Stimulated activated naive CD4-positive, alpha-beta T cell (primary cell): ENCODE measurements at regions not wholly inside any gene's neighbourhood (a gene's known extent, or its start where the extent isn't known, plus 50 kb on each side); places are given as distances from the start of the nearest gene placed in this dataset.

Source experiments
- DNase-seq, 6 experiments: peaks; one replicate each; lab custom pipeline; 2025; lab: John Stamatoyannopoulos, UW

DNA sequence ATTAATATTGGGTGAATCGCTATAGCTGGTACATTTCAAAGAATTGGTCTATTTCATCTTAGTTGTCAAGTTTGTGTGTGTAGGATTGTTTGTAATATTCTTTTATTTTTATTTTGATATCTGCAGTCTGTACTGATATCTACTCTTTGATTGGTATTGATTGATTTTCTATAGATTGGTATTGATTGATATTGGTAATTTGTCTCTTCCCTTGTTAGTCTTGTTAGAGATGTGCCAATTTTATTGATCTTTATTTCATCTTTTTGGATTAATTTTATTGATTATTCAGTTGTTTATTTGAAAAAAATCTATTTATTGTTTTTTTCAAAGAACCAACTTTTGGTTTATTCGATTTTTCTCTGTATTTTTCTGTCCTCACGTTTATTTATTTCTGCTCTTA is 61.4 kb downstream of the TM2D3 start:
- no peak for DNase-seq

DNA sequence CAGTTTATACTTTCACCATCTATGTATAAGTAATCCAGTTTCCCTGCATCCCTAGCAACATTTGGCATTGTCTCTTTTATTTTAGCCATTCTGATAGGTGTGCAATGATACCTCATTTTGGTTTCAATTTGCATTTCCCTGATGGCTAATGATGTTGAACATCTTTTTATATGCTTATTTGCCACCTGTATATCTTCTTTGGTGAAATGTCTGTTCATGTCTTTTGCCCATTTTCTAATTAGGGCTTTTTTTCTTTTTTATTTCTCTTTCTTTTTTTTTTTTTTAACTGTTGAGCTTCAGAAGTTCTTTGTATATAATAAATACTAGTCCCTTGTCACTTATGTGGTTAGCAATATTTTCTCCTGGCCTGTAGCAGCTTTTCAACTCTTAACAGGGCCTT is 68.9 kb downstream of the TM2D3 start:
- DNase-seq, result no peak

DNA sequence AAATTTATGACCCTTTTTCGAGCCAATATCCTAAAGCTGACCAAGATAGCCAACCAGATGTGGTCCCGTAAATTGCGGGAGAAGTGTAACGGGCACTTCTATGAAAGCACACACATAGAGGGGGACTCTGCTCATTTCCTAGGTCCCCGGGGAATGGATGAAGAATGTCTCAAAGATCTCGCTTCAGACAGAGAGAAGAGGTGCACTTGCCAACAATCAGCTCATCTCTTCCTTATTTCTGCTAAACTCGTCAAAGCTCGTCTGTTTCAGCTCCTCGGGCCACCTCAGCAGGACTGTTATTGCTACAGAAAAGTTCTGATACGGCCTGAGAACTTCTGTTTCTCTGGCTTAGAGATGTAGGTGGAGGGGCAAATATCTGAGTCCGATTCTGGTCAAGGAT is 71.8 kb downstream of the TM2D3 start:
- DNase-seq, result no peak

DNA sequence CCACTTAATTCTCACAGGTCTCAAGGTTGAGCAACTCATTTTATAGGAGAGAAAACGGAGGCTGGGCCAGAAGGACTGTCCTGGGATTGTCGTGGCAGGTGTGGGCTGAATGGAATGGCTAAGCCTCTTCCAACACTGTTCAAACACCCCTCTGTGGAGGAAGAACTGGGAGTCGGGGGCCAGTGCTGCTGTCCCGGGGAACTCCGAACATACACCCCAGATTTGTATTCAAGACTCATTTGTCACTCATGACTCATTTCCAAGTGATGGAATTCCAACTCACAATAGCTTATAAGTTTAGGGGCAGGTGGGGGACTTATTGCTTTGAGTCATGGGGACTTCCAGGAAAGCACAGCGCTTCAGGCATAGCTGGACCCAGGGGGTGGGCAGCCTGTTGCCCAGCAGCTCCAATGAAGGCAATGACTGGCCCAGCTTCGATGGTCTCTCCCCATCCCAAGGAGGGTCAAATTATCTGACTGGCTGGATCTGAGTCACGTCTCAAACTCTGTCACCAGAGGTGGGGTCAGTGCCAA is 72.5 kb downstream of the TM2D3 start:
- DNase-seq, result no peak

DNA sequence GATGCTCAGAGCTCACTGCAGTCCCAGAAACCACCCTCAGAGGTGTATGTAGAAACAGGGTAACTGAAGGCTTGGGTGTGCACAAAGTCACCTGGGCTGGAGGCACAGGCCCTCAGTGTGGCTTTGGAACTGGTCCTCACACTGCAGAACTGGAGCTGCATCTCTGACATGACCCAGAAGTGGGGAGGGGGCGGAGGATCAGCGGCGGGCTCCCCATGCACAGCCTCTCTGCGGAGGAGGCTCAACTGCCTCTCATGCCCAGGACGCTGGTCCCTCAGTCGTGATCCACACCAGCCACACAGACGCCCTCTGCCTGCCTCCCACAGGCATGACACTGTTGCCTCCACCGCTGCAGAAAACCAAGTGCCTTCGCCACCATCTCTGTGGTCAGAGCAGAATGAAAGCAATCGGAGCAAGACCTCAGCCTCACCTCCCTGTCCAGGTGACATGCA is 73.7 kb downstream of the TM2D3 start:
- DNase-seq, result no peak

DNA sequence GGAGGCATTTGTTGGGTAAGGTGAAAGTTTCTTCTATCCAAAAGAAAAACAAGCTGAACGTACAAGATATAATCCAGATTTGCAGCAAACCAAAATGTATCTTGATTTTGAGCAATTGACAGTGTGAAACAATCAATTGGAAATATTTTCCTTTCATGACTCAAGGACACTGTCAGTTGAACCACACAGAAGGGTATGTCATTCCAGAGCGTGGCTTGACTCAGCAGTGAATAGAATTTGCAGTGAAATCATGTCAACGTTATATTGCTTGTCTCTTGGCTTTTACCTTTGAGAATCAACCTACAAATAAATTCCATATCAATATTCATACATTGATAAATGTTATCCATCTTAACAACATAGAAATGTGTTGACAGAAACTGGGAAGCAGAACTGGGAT is 78.2 kb downstream of the TM2D3 start:
- no peak for DNase-seq

DNA sequence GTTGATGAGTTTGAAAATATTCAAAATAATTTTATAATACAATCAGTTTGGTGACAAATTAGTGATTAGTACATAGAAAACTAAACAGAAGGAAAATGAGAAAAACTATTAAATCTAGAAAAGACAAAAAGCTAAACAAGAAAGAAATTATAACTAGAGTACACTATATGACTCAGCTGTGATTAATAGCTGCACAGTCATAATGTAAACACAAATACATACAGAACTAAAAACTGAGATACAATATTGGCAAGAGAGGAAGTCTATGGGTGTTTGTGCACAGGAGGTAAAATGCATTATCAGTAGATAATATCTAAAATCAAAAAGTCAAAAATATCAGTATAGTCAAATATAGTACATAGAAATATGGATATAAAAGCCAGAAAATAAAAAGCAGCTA is 80.7 kb upstream of the PCSK6 start:
- no peak for DNase-seq

DNA sequence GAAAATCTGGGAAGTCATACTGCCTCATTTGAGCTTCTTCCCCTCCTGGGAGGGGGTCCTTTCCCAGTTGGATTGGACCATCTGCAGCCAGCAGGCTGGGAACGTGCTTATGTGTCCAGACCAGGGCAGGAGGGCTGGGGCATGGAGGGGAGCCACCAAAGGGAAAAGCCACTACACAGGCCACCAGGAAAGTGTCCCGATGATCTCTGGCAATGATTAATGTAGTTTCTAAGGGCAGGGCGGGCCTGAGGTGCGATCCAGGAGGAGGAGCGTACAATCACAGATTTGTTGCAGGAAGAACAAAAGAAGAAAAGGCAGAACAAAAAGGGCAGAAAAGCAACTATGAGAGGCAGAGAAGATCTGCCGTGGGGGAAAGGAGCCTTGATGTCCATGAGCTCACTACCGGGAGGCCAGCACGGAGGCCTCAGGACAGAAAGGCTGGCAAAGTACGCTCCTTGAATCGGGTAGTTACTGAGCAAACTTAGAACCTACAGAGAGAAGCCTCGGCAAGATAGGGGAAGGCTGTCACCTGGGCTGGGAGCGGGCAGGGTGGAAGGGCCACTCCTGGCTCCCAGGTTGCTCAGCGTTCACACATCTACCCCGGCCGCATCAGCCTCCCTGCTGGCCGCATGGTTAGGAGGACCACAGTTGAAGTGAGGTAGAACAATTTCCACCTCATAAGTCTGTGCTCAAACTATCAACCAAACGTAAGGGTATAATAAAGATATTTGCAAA is 79.5 kb upstream of the PCSK6 start:
- DNase-seq, result no peak

DNA sequence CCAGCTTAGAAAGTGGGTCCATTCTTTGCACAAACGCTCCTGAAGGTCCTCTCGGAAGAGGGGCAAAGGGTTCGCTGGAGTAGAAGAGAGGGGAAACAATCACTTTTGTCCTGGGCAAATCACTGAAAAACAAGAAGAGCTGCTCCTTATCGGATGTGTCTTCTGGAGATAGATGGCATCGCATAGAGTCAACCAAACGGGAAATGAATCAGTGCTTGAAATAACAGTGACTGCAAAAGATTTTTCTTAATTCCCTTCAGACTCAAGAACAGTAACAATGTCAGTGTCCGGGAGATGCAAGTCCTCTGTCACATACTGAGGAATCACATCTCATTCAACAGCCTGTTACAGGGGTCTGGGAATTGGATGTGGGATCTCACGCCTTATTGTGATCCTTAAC is 78.8 kb upstream of the PCSK6 start:
- no peak for DNase-seq

DNA sequence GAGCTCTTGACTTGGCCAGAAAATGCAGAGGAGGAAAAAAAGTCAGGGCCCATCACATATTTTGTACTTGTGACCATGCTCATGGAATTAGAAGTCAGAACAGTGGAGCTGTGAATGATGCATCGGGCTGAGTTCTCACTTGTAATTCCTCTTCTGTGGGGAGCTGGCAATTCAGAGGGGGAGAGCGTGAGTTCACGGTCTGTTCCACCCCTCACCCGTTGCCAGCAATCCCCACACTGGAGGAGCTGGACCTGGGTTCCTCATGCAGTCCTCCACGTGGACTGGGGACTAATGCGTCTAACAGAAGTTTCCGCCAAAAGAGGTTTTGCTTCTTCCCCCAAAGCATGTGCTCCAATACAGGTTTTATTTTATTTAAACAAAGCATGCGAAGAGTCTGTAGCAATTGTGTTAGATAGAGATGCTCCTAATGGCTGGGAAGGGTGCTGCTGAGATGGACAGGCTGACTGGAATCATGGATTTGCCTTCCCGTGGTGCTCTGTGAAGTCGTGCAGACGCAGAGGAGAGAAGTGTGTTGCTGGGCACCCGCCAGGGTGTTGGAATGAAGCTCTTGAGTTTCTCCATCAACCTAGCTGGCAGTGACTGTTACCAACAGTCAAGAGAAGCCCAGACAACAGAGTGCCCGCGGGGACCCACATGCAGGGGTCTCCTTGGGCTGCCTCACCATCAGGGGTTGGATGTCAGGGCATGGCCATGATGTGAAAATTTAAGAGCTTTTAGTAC is 77.4 kb upstream of the PCSK6 start:
- DNase-seq, result no peak

DNA sequence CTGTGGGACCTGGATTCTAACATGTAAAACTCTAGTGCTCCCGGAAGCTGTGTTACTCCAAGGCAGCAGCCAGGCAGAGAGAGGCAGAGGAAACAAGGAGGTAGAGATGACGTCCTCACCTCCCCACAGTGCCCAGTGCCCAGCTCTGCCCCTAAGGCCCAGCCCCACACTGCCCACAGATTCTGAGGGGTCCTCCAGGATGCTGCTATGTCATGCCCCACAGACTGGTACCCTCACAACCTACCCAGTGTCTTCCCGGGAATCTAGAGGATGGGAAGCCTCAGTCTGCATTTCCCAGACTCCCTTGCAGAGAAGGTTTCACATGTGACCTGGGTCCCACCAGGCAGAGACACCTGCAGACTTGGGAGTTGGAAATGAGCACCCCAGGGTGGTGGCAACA is 75.9 kb upstream of the PCSK6 start:
- no peak for DNase-seq

DNA sequence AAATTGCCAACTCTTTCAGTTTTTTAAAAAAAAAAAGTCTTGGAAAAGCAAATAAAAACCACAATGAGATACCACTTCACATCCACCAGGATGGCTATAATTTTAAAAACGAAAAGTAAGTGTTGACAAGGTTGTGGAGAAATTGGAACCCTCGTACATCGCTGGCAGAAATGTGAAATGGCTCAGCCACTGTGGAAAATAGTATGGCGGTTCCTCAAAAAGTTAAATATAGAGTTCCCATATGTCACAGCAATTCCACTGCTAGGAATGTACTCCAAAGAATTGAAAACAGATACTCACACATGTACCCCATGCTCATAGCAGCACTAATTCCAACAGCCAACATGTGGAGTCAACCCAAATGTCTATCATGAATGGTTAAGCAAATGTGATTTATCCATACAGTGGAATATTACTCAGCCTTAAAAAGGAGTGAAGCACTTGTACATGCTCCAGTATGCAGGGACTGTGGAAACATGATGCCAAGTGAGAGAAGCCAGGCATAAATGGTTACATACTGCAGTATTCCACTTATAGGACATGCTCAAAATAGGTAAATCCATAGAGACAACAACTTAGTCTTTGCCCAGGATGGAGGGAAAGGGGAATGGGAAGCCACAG is 73.8 kb upstream of the PCSK6 start:
- no peak for DNase-seq

DNA sequence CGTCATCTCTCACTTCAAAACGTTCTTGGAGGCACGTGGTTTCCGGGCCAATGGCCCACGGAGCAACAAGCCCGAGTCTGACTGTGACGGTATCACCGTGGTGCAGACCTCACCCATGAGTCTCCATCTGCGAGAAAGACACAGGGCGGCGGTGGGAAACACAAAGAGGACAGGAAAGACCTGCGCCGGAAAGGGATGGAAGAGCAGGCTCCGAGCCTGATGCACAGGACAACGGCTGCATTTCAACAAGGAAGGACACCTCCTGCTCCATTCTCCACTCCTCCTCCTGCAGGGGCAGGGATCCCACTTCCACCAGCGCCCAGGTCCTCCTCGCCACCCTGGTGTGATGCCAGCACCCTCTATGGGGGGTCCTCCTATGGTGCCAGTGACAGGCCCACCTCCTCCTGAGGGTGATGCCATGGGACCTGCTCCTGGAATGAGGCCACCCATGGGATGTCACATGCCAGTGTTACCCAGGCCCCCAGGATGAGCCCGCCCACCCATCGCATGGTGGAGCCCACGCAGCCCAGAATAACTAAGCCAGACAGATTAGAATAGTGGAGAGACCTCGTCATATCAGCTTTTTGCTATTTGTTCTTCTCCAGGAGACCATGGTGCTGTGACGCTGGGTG is 73.0 kb upstream of the PCSK6 start:
- DNase-seq, result no peak

DNA sequence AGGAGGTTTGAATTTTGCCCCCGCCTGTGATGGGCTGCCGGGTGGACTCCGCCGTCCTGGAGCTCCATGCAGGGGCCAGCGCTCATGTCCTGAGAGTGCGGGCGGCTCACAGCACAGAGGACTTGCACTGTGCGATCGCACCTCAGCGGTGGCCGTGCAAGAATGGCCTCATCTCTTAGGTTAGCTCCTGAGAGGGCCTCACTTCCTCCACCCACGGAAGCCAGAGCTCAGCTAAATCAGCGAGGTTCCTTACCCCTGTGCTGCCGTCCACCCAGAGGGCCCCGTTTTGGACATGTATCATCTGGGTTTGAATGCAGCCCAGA is 72.0 kb upstream of the PCSK6 start:
- DNase-seq, result no peak

DNA sequence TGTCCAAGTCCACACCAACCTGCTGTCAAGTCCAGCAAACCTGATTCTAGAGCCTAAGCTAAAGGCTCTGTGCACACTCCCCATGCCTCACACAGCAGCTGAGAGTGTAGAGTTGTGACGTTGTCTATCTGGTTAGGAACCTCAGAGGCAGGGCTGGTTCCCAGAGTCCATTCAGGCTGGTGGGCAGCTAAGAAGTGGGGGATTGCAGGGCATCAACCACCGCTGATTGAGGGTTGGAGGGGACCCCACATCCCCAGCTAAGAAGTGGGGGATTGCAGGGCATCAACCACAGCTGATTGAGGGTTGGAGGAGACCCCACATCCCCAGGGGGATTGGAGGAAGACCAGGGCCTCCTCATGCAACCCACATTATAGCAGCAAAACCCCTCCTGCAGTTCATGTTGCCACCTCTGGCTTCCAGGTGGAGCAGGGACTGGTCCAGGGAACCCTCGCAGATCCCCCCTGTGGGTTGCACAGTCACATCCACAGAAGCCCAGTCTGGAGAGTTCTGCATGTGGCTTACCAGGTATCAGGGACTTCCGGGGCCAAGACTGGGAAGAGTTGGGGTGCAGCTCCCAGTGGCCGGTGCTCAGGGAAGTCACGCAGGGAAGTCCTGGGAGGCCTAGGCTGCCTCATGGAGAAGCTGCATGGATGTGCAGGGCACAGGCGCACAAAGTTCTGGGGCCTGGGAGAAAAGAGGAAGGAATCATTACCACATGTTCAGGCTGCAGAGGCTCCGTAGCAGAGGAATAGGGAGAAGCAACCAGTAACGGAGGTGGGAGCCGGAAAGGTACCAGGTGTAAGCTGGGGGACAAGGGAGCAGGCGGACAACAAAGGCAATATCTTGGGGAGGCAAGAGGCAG is 71.4 kb upstream of the PCSK6 start:
- no peak for DNase-seq

DNA sequence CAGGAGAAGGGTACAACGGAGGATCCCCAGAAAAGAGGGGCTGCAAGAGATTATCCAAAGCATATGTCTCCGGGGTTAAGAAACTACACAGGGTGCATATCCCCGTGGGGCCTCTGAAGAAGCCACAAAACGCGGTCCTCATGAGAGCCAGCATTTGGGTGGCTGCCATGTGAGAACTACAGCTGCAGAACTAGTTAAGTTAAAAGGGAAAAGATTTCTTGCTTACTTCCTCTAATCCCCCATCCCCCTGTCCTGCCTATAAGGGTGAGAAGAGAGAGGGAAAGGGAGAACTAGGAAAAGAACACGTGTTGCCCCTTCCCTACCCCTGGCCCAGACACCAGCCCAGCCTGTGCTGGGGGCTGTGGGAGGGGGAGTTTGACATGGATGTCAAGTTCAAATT is 70.4 kb upstream of the PCSK6 start:
- no peak for DNase-seq

DNA sequence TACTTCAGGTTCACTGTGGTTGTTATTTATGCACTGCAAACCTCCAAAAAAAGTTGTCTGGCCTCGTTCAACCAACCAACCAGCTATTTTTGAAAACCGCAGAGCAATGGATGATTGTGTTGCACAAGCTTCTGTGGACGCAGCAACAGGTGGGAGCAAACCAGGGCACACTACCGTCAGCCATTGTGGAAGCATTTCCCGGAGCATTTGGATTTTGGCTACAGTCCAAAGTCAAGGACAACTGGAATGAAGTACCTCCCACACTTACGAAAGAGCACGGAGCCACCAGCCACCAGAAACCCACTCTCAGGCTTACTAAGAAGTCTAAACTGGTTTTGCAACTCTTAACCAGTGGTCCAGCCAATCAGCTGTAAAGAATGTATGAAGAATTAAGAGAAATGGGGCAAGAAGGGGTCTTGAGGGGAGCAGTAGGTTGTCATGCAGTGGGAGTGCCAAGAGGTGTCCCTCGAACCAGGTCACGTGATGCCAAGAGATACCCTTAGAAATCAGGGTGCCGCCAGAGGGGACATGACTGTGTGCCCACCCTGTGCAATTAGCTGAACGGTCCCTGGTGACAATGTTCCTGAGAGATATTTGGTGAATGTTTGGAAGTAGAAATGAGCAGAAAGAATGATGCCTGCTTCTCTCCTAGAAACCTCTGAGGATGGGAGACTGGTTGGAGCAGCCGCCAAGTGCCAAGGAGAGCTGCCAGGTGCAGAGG is 68.9 kb upstream of the PCSK6 start:
- DNase-seq, result no peak

DNA sequence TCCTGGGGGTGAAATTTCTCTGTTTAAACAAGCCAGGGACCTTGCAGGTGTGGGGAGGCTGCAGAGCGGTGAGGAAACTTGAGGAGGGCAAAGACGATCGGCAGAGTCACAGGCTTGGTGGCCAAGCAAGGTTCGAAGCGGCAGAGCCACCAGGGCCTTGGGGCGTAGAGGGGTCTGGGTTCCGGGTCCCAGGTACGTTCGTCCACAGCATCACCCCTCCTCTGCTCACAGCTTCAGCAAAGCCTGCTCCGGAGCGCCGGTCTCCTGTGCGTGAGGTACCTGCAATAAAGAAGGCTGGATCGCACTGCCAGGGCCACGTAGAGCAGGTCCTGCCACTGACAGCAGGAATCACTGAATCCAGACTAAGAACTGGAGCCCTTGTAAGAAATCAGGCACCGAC is 66.8 kb upstream of the PCSK6 start:
- no peak for DNase-seq

DNA sequence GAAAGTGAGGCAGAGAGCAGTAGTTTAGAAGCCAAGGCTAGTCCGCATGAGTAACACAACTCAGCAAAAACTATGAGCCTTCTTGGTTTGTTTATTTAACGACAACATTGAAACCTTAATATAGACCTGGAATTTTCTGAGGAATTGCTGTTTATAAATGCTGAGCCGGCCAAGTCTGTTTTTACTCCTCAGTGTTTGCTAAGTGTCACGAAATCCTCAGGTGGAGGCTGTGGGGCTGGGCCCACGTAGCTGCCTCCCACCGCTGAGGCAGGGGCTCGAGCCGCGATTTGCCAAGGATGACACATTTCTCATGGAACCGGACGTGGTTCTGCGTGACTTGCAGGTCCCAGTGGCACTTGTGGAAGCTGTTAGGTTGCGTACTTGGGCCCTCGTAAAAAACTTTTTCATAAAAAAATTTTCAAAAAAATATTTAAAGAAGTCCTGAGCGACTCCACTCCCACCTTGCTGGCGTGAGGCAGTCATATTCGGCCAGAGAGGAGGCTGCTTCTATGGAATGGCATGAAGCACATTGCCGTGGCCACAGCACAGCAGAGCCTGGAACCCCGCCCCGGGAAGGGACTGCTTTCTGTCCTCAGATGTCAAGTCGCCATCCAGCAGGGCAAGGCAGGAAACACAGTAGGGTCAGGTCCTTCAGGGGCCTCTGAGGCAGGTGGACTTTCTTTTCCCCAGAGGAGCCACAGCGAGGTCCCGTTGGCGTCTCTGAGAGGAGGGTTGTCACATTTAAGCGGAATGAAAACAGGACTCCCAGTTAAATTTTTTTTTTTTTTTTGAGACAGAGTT is 64.8 kb upstream of the PCSK6 start:
- no peak for DNase-seq
